HEK293 (cell line): ENCODE measurements at regions not wholly inside any gene's neighbourhood (a gene's known extent, or its start where the extent isn't known, plus 50 kb on each side); places are given as distances from the start of the nearest gene placed in this dataset.

Experiments used
- CTCF ChIA-PET: fragments of 350-600 bp; formaldehyde crosslinking; extraction: SDS; loops from one replicate; lab custom pipeline; 2021; ENCODE audit warnings: antibody characterized with exemption; lab: Yijun Ruan, JAX
- POLR2A ChIA-PET: fragments of 300-600 bp; formaldehyde crosslinking; extraction: SDS; loops from one replicate; lab custom pipeline; 2020; ENCODE audit warnings: antibody characterized with exemption, inconsistent platforms; lab: Yijun Ruan, JAX
- H3K27ac ChIP-seq: fragments of 200-500 bp; sonication (Bioruptor generic); 2 replicates; pipeline ENCODE4 v1.5.1; 2014; ENCODE audit warnings: low read depth, low read length, control low read depth, inconsistent platforms; ENCODE audit errors: extremely low read depth
- H3K36me3 ChIP-seq, 2 experiments: fragments of 200-500 bp in 1 of 2; sonication (Bioruptor generic) in 1 of 2; 1 replicate in 1 of 2; 2 replicates in 1 of 2; pipeline ENCODE4 v1.5.1; 2014 to 2017; ENCODE audit warnings: inconsistent platforms in 2 of 2, low read length in 2 of 2; ENCODE audit not compliant: control insufficient read depth in 2 of 2, insufficient read depth in 1 of 2
- H3K4me1 ChIP-seq: fragments of 200-500 bp; sonication (Bioruptor generic); 2 replicates; pipeline ENCODE4 v1.5.1; 2014; ENCODE audit warnings: mild to moderate bottlenecking, low read length, inconsistent platforms; ENCODE audit not compliant: control insufficient read depth, insufficient read depth
- H3K4me3 ChIP-seq: 2 replicates; pipeline ENCODE4 v1.5.1; 2011; ENCODE audit warnings: low read depth, mild to moderate bottlenecking, control low read depth, low read length, moderate library complexity
- H3K9me3 ChIP-seq: fragments of 200-500 bp; sonication (Bioruptor generic); 2 replicates; pipeline ENCODE4 v1.5.1; 2014; ENCODE audit warnings: low read depth, low read length, inconsistent platforms; ENCODE audit not compliant: control insufficient read depth, insufficient read depth
- BCL11B ChIP-seq: fragments of 450-650 bp; formaldehyde crosslinking; IDR thresholded peaks from 2 replicates; pipeline ENCODE4 v1.5.1; 2016; ENCODE audit warnings: low read depth, missing biosample characterization, missing genetic modification characterization
- PRDM10 ChIP-seq: fragments of 450-650 bp; formaldehyde crosslinking; IDR thresholded peaks from 2 replicates; pipeline ENCODE4 v1.5.1; 2016; ENCODE audit warnings: missing biosample characterization, missing genetic modification characterization
- SP2 ChIP-seq: fragments of 450-650 bp; formaldehyde crosslinking; IDR thresholded peaks from 2 replicates; pipeline ENCODE4 v1.5.1; 2016; ENCODE audit warnings: missing biosample characterization, missing genetic modification characterization
- SP7 ChIP-seq: fragments of 450-650 bp; formaldehyde crosslinking; IDR thresholded peaks from 2 replicates; pipeline ENCODE4 v1.5.1; 2016; ENCODE audit warnings: missing biosample characterization, missing genetic modification characterization
- ZBTB48 ChIP-seq: fragments of 450-650 bp; formaldehyde crosslinking; IDR thresholded peaks from 2 replicates; pipeline ENCODE4 v1.5.1; 2016; ENCODE audit warnings: missing biosample characterization, missing genetic modification characterization
- ZBTB7A ChIP-seq: fragments of 450-650 bp; formaldehyde crosslinking; IDR thresholded peaks from 2 replicates; pipeline ENCODE4 v1.5.1; 2016; ENCODE audit warnings: low read depth, missing biosample characterization, missing genetic modification characterization
- ZFP3 ChIP-seq: fragments of 450-650 bp; formaldehyde crosslinking; IDR thresholded peaks from 2 replicates; pipeline ENCODE4 v1.5.1; 2016; ENCODE audit warnings: low read depth, missing biosample characterization, missing genetic modification characterization
- ZNF133 ChIP-seq: fragments of 450-650 bp; formaldehyde crosslinking; IDR thresholded peaks from 2 replicates; pipeline ENCODE4 v1.5.1; 2016; ENCODE audit warnings: missing biosample characterization, missing genetic modification characterization
- ZNF138 ChIP-seq: fragments of 450-650 bp; formaldehyde crosslinking; IDR thresholded peaks from 2 replicates; pipeline ENCODE4 v1.5.1; 2016; ENCODE audit warnings: missing biosample characterization, missing genetic modification characterization, borderline replicate concordance
- ZNF146 ChIP-seq: fragments of 450-650 bp; formaldehyde crosslinking; IDR thresholded peaks from 2 replicates; pipeline ENCODE4 v1.5.1; 2016; ENCODE audit warnings: missing biosample characterization, missing genetic modification characterization
- ZNF157 ChIP-seq: fragments of 450-650 bp; formaldehyde crosslinking; IDR thresholded peaks from 2 replicates; pipeline ENCODE4 v1.5.1; 2016; ENCODE audit warnings: missing biosample characterization, missing genetic modification characterization
- ZNF302 ChIP-seq: fragments of 450-650 bp; formaldehyde crosslinking; IDR thresholded peaks from 2 replicates; pipeline ENCODE4 v1.5.1; 2016; ENCODE audit warnings: missing biosample characterization, missing genetic modification characterization, low read depth
- ZNF362 ChIP-seq: fragments of 450-650 bp; formaldehyde crosslinking; IDR thresholded peaks from 2 replicates; pipeline ENCODE4 v1.5.1; 2016; ENCODE audit warnings: missing biosample characterization, missing genetic modification characterization
- ZNF514 ChIP-seq: fragments of 450-650 bp; formaldehyde crosslinking; IDR thresholded peaks from 2 replicates; pipeline ENCODE4 v1.5.1; 2016; ENCODE audit warnings: missing biosample characterization, missing genetic modification characterization
- ZNF544 ChIP-seq: fragments of 450-650 bp; formaldehyde crosslinking; IDR thresholded peaks from 2 replicates; pipeline ENCODE4 v1.5.0; 2017; ENCODE audit warnings: missing biosample characterization, missing genetic modification characterization
- ZNF549 ChIP-seq: fragments of 450-650 bp; IDR thresholded peaks from 2 replicates; pipeline ENCODE4 v1.5.1; 2018; ENCODE audit warnings: missing biosample characterization, missing genetic modification characterization, mild to moderate bottlenecking, inconsistent platforms, moderate library complexity
- ZNF558 ChIP-seq: fragments of 450-650 bp; formaldehyde crosslinking; IDR thresholded peaks from 2 replicates; pipeline ENCODE4 v1.5.1; 2016; ENCODE audit warnings: missing biosample characterization, missing genetic modification characterization
- ZNF654 ChIP-seq: fragments of 450-650 bp; formaldehyde crosslinking; IDR thresholded peaks from 2 replicates; pipeline ENCODE4 v1.5.1; 2016; ENCODE audit warnings: low read depth, missing biosample characterization, missing genetic modification characterization
- ZNF670 ChIP-seq: fragments of 450-650 bp; formaldehyde crosslinking; IDR thresholded peaks from 2 replicates; pipeline ENCODE4 v1.5.1; 2016; ENCODE audit warnings: missing biosample characterization, missing genetic modification characterization, low read depth
- TF ChIP-seq, protein P1 (sequence below): fragments of 450-650 bp; formaldehyde crosslinking; IDR thresholded peaks from 2 replicates; pipeline ENCODE4 v1.5.1; 2016; ENCODE audit warnings: missing biosample characterization, missing genetic modification characterization
- TF ChIP-seq, protein P2 (sequence below): fragments of 450-650 bp; formaldehyde crosslinking; IDR thresholded peaks from 2 replicates; pipeline ENCODE4 v1.5.1; 2017; ENCODE audit warnings: missing biosample characterization, missing genetic modification characterization

- Histone ChIP-seq H3K36me3 (no peaks in the 10 kb centered on the region), H3K4me3 (no peak overlapping the region), H3K4me1 (no peaks in the 10 kb centered on the region), H3K27ac (no peak overlapping the region), H3K9me3 (no peaks in the 10 kb centered on the region)
- CTCF ChIA-PET = interaction anchor here (0.6 kb wide), 1 partner anchor 46 kb away, joined by 3 read pairs; no protein-coding TSS in a partner anchor
- POLR2A ChIA-PET = no interaction called here
- no peak for TF ChIP-seq SP7 (tag by site-specific recombination)
- TF ChIP-seq ZNF302 (tag by site-specific recombination) = no peak
- TF ChIP-seq ZNF558 = no peak
- TF ChIP-seq ZNF362 (tag by site-specific recombination) = no peak
- peak; percentile 72 for TF ChIP-seq ZFP3 (tag by site-specific recombination)
- TF ChIP-seq ZNF146 (tag by site-specific recombination) = no peak
- TF ChIP-seq SP2 (tag by site-specific recombination) = no peak
- TF ChIP-seq ZBTB48 = no peak
- no peak for TF ChIP-seq ZNF138 (tag by site-specific recombination)
- TF ChIP-seq ZNF549 (tag by site-specific recombination) = no peak
- TF ChIP-seq ZNF514 (tag by site-specific recombination) = no peak
- TF ChIP-seq PRDM10 = peak; percentile 50
- TF ChIP-seq ZBTB7A (tag by site-specific recombination) = no peak
- TF ChIP-seq ZNF670 (tag by site-specific recombination) = no peak
- TF ChIP-seq ZNF133 (tag by site-specific recombination) = no peak
- TF ChIP-seq BCL11B (tag by site-specific recombination) = no peak
- no peak for TF ChIP-seq ZNF654 (tag by site-specific recombination)
- no peak for TF ChIP-seq ZNF544 (tag by site-specific recombination)
These were observed 107.1 kb upstream of the GSE1 start for GRCh38 chr16:85505794-85506634.

GRCh38 chr16:85506635-85506911, 106.5 kb upstream of the GSE1 start:
- POLR2A ChIA-PET = no interaction called here
- TF ChIP-seq, protein P1, sequence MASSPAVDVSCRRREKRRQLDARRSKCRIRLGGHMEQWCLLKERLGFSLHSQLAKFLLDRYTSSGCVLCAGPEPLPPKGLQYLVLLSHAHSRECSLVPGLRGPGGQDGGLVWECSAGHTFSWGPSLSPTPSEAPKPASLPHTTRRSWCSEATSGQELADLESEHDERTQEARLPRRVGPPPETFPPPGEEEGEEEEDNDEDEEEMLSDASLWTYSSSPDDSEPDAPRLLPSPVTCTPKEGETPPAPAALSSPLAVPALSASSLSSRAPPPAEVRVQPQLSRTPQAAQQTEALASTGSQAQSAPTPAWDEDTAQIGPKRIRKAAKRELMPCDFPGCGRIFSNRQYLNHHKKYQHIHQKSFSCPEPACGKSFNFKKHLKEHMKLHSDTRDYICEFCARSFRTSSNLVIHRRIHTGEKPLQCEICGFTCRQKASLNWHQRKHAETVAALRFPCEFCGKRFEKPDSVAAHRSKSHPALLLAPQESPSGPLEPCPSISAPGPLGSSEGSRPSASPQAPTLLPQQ (tag by site-specific recombination) = no peak
- TF ChIP-seq, protein P2, sequence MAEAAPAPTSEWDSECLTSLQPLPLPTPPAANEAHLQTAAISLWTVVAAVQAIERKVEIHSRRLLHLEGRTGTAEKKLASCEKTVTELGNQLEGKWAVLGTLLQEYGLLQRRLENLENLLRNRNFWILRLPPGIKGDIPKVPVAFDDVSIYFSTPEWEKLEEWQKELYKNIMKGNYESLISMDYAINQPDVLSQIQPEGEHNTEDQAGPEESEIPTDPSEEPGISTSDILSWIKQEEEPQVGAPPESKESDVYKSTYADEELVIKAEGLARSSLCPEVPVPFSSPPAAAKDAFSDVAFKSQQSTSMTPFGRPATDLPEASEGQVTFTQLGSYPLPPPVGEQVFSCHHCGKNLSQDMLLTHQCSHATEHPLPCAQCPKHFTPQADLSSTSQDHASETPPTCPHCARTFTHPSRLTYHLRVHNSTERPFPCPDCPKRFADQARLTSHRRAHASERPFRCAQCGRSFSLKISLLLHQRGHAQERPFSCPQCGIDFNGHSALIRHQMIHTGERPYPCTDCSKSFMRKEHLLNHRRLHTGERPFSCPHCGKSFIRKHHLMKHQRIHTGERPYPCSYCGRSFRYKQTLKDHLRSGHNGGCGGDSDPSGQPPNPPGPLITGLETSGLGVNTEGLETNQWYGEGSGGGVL (tag by site-specific recombination) = no peak
- TF ChIP-seq ZNF157 (tag by site-specific recombination) = no peak
- Histone ChIP-seq H3K36me3 (no peaks in the 10 kb centered on the region), H3K27ac (no peak overlapping the region), H3K4me1 (no peaks in the 10 kb centered on the region), H3K4me3 (no peak overlapping the region), H3K9me3 (no peaks in the 10 kb centered on the region)
- CTCF ChIA-PET = interaction anchor here (0.6 kb wide), 3 partner anchors 15 to 1001 kb away, joined by 3 read pairs; no protein-coding TSS in a partner anchor
